LHCN-M2 (cell line): ENCODE measurements at regions not wholly inside any gene's neighbourhood (a gene's known extent, or its start where the extent isn't known, plus 50 kb on each side); places are given as distances from the start of the nearest gene placed in this dataset.
"Not testable (repeated sequence)": the region's sequence is repeated elsewhere in the genome, so short reads cannot be mapped to it uniquely, and the experiment has no call there.

Experiments
- DNase-seq: peaks from one replicate; pipeline ENCODE4 v3.0.0-alpha.2; 2012; ENCODE audit warnings: low read depth

GRCh38 chr4:55696424-55696823 lies 60.3 kb upstream of the NMU start:
- DNase-seq, result not testable (repeated sequence)

GRCh38 chr4:55706541-55706940 lies 70.4 kb upstream of the NMU start:
- DNase-seq, result peak; percentile 5

- DNase-seq, result no peak
Measured at GRCh38 chr4:55707507-55707906, 71.4 kb upstream of the NMU start.

- not testable (repeated sequence) for DNase-seq
Measured at GRCh38 chr4:55707991-55708390, 71.9 kb upstream of the NMU start.

- not testable (repeated sequence) for DNase-seq
Measured at GRCh38 chr4:55712835-55713234, 76.7 kb upstream of the NMU start.

GRCh38 chr4:55721651-55722050 lies 85.6 kb upstream of the NMU start:
- DNase-seq, result no peak

- DNase-seq, result no peak
Measured at GRCh38 chr4:55722132-55722531, 86.0 kb upstream of the NMU start.

GRCh38 chr4:55723403-55723802 lies 87.3 kb upstream of the NMU start:
- no peak for DNase-seq

GRCh38 chr4:55725057-55725456 lies 89.0 kb upstream of the NMU start:
- DNase-seq, result no peak

- DNase-seq, result peak; percentile 17
Measured at GRCh38 chr4:55727746-55728145, 91.6 kb upstream of the NMU start.

- no peak for DNase-seq
Measured at GRCh38 chr4:55729351-55730279, 90.0 kb upstream of the EXOC1L start.

GRCh38 chr4:55730280-55730931 lies 89.2 kb upstream of the EXOC1L start:
- no peak for DNase-seq

- no peak for DNase-seq
Measured at GRCh38 chr4:55731959-55732358, 87.6 kb upstream of the EXOC1L start.

GRCh38 chr4:55732864-55733263 lies 86.7 kb upstream of the EXOC1L start:
- no peak for DNase-seq

GRCh38 chr4:55733932-55734331 lies 85.7 kb upstream of the EXOC1L start:
- peak; percentile 58 for DNase-seq

GRCh38 chr4:55736605-55737183 lies 82.9 kb upstream of the EXOC1L start:
- DNase-seq, result no peak

- DNase-seq, result peak; percentile 49
Measured at GRCh38 chr4:55742655-55743202, 76.9 kb upstream of the EXOC1L start.

- no peak for DNase-seq
Measured at GRCh38 chr4:55744369-55744768, 75.2 kb upstream of the EXOC1L start.

GRCh38 chr4:55745014-55745413 lies 74.6 kb upstream of the EXOC1L start:
- DNase-seq, result no peak

GRCh38 chr4:55747793-55748192 lies 71.8 kb upstream of the EXOC1L start:
- no peak for DNase-seq

GRCh38 chr4:55749666-55750065 lies 69.9 kb upstream of the EXOC1L start:
- DNase-seq, result no peak

GRCh38 chr4:55752810-55753209 lies 66.8 kb upstream of the EXOC1L start:
- no peak for DNase-seq
